ENCODE measurements at regions not wholly inside any gene's neighbourhood (a gene's known extent, or its start where the extent isn't known, plus 50 kb on each side); places are given as distances from the start of the nearest gene placed in this dataset.

DNA sequence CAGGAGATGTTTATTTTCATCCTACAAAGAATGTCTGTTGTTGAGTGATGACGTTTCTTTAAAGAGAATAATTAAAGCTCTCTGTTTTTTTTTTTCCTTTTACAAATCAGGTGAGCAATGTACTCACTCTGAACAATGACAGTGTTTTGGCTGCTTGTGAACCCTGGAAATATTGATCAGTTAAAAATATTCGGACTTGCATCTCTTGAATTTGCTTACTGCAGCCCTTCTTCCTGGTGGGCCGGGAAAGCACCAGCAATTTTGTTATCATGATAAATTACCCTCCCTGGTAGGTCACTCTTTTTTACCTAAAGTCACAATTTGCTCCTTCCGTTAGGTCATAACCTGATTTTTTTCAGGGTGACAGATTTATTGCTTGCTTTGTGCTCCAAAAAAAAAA, 72.3 kb upstream of the NR5A2 start:
- TF ChIP-seq ZSCAN30 (CRISPR knock-in tag; IDR thresholded peaks at IDR 0.05) (no peak), ARNT (IDR thresholded peaks at IDR 0.05) (no peak), POLR2G (IDR thresholded peaks at IDR 0.05; ENCODE audit: low read depth, low read length) (no peak), CHD4 (IDR thresholded peaks at IDR 0.05; ENCODE audit: borderline replicate concordance, low read length) (no peak), RELA (CRISPR knock-in tag; IDR thresholded peaks at IDR 0.05) (no peak)
